ENCODE measurements at regions not wholly inside any gene's neighbourhood (a gene's known extent, or its start where the extent isn't known, plus 50 kb on each side); places are given as distances from the start of the nearest gene placed in this dataset.

DNA sequence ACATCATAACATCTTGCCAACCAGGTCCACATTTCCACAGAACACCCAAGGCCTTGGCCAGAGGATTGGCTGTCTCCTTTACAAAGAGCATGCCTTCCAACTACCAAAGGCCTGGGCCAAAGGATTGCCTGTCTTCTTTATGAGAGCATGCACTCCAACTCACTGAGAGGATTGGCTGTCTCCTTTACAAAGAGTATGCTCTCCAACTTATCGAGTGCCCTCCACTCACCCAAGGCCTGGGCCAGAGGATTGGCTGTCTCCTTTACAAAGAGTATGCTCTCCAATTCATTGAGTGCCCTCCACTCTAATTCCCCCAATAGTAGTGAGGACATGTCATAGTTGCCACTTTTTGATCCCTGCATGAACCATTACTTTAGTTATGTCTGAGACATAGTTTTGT is 79.9 kb upstream of the TAS2R1 start:
- H3K4me1 Mint-ChIP-seq: no peaks in the 10 kb centered on the region
- H3K27me3 Mint-ChIP-seq (ENCODE audit: low read depth in 3 of 3): no peaks in the 10 kb centered on the region
- Histone ChIP-seq H3K4me3 (replicated peaks in 1 of 3; ENCODE audit: low read depth in 2 of 3, low read length in 3 of 3) (no peak overlapping the region), H4K20me1 (ENCODE audit: insufficient read depth, low read length) (no peaks in the 10 kb centered on the region), H3K79me2 (ENCODE audit: insufficient read depth, low read length) (no peaks in the 10 kb centered on the region), H3K9me3 (replicated peaks in 1 of 2; ENCODE audit: control insufficient read depth in 1 of 2, insufficient read depth in 1 of 2, low read length in 2 of 2) (no peaks in the 10 kb centered on the region), H3K36me3 (replicated peaks in 1 of 2; ENCODE audit: control insufficient read depth in 1 of 2, insufficient read depth in 2 of 2, low read length in 2 of 2) (no peaks in the 10 kb centered on the region), H2AFZ (ENCODE audit: insufficient read depth, low read depth, low read length, poor library complexity, severe bottlenecking) (no peak overlapping the region), H3K4me2 (replicated peaks; ENCODE audit: extremely low read depth, low read length, poor library complexity, severe bottlenecking) (no peak overlapping the region), H3K27me3 (ENCODE audit: control insufficient read depth in 2 of 2, insufficient read depth in 2 of 2, low read length in 2 of 2) (no peaks in the 10 kb centered on the region), H3K27ac (ENCODE audit: low read depth in 1 of 2, low read length in 2 of 2) (no peak overlapping the region), H3K9ac (ENCODE audit: insufficient read depth, low read length, poor library complexity, severe bottlenecking) (no peak overlapping the region), H3K4me1 (ENCODE audit: control insufficient read depth in 1 of 2, insufficient read depth in 2 of 2, low read length in 2 of 2) (no peaks in the 10 kb centered on the region)
- H3K27ac Mint-ChIP-seq: no peak overlapping the region
- no peak for TF ChIP-seq CTCF (IDR thresholded peaks at IDR 0.05)
- DNase-seq: no peak
- intact Hi-C loops (cut with micrococcal nuclease): no loop called here
- H3K36me3 Mint-ChIP-seq: no peaks in the 10 kb centered on the region
- WGBS (ENCODE audit: insufficient coverage): no CpG with 5 or more reads among the region's 1 CpG
- H3K9me3 Mint-ChIP-seq: peaks cover 0 to 10% (median 2%) of the 10 kb centered on the region in 7 donors
- H3K4me3 Mint-ChIP-seq: no peak overlapping the region

DNA sequence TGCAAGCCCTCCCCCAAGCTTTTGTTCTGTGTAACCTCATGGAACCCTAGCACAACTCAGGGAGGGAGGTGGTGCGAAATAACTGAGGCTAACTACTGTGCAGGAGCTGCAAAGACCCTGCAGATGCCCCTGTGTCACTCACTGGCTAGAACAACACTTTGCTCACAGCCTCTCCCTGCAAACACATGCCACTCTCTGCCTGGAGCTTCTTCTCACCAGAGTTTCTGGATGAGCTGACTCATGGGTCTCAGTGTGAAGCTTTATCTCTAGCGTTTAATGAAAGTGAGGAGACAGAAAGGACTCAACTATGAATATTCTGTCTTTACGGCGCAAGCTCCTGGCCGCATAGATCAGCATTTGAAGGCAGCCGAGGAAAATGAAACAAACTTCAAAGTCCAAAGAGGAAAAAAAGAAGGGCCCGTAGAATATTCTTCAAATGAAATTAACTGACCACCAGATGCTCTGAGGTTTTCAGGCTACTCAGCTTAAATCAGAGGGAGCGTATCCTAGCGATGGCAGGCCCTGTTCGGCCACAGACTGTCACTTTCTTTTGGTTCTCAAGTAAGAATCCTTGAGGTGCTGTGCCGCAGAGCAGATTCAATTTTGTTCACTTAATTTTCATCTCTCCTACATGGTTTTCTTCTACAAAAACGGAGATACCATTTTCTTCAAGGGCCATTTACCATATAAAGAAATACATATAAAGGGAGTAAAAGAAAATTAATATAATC is 77.7 kb upstream of the TAS2R1 start:
- no peaks in the 10 kb centered on the region for H3K9me3 ChIP-seq (replicated peaks in 1 of 2; ENCODE audit: control insufficient read depth in 1 of 2, insufficient read depth in 1 of 2, low read length in 2 of 2)
- Mint-ChIP-seq H3K4me3 (no peak overlapping the region), H3K36me3 (no peaks in the 10 kb centered on the region), H3K27ac (no peak overlapping the region), H3K9me3 (peaks cover 0 to 10% (median 2%) of the 10 kb centered on the region in 7 donors), H3K4me1 (no peaks in the 10 kb centered on the region), H3K27me3 (ENCODE audit: low read depth in 3 of 3) (no peaks in the 10 kb centered on the region)
- no peaks in the 10 kb centered on the region for H3K36me3 ChIP-seq (replicated peaks in 1 of 2; ENCODE audit: control insufficient read depth in 1 of 2, insufficient read depth in 2 of 2, low read length in 2 of 2)
- 90% methylated on average over 9 of the region's 12 CpGs for WGBS (ENCODE audit: insufficient coverage)
- H4K20me1 ChIP-seq (ENCODE audit: insufficient read depth, low read length): no peaks in the 10 kb centered on the region
- no peak overlapping the region for H3K27ac ChIP-seq (ENCODE audit: low read depth in 1 of 2, low read length in 2 of 2)
- H3K27me3 ChIP-seq (ENCODE audit: control insufficient read depth in 2 of 2, insufficient read depth in 2 of 2, low read length in 2 of 2): no peaks in the 10 kb centered on the region
- DNase-seq: no peak
- no peak for TF ChIP-seq CTCF (IDR thresholded peaks at IDR 0.05)
- H3K79me2 ChIP-seq (ENCODE audit: insufficient read depth, low read length): no peaks in the 10 kb centered on the region
- H3K4me3 ChIP-seq (replicated peaks in 1 of 3; ENCODE audit: low read depth in 2 of 3, low read length in 3 of 3): no peak overlapping the region
- H2AFZ ChIP-seq (ENCODE audit: insufficient read depth, low read depth, low read length, poor library complexity, severe bottlenecking): no peak overlapping the region
- intact Hi-C loops (cut with micrococcal nuclease): no loop called here
- no peak overlapping the region for H3K9ac ChIP-seq (ENCODE audit: insufficient read depth, low read length, poor library complexity, severe bottlenecking)
- H3K4me2 ChIP-seq (replicated peaks; ENCODE audit: extremely low read depth, low read length, poor library complexity, severe bottlenecking): no peak overlapping the region
- H3K4me1 ChIP-seq (ENCODE audit: control insufficient read depth in 1 of 2, insufficient read depth in 2 of 2, low read length in 2 of 2): no peaks in the 10 kb centered on the region
